GM11168 (cell line): ENCODE measurements at regions not wholly inside any gene's neighbourhood (a gene's known extent, or its start where the extent isn't known, plus 50 kb on each side); places are given as distances from the start of the nearest gene placed in this dataset.
"Not testable (repeated sequence)": the region's sequence is repeated elsewhere in the genome, so short reads cannot be mapped to it uniquely, and the experiment has no call there.

Experiments used
- in situ Hi-C: fragments of 300-500 bp; cut with MboI; formaldehyde crosslinking; loops from one replicate; pipeline ENCODE4 v1.12.0; 2022; ENCODE audit warnings: low sequenced_read_pairs; ENCODE audit not compliant: unreplicated experiment

GRCh38 chr4:49222810-49223209 is 236.7 kb downstream of the CWH43 start:
- in situ Hi-C loops, result not testable (repeated sequence)

- in situ Hi-C loops, result not testable (repeated sequence)
Measured at GRCh38 chr4:49226216-49226866, 240.3 kb downstream of the CWH43 start.

- in situ Hi-C loops, result not testable (repeated sequence)
Measured at GRCh38 chr4:49227941-49228340, 241.9 kb downstream of the CWH43 start.

- in situ Hi-C loops, result not testable (repeated sequence)
Measured at GRCh38 chr4:49229243-49229642, 243.2 kb downstream of the CWH43 start.

GRCh38 chr4:49229713-49230112 is 243.6 kb downstream of the CWH43 start:
- in situ Hi-C loops, result not testable (repeated sequence)

DNA sequence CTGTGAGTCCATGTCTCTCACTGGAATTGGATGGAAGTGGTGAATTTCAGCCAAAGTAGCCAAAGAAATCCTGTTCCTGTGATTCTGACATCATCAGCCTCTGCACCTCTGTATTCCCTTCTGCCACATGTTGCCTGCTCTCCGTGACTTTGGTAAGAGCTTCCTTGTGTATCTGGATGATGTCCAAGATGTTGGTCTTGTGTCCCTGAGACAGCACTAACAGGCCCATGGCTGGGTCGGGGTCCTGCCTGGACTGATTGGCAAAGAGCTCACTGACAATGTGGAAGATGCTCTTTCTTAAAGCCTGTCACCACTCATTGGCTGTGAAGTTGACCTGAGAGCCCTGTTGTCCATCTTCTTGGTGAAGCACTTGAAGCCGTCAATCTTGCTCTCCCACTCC is 247.3 kb downstream of the CWH43 start:
- in situ Hi-C loops, result not testable (repeated sequence)

GRCh38 chr4:49233749-49234148 is 247.7 kb downstream of the CWH43 start:
- in situ Hi-C loops, result not testable (repeated sequence)

DNA sequence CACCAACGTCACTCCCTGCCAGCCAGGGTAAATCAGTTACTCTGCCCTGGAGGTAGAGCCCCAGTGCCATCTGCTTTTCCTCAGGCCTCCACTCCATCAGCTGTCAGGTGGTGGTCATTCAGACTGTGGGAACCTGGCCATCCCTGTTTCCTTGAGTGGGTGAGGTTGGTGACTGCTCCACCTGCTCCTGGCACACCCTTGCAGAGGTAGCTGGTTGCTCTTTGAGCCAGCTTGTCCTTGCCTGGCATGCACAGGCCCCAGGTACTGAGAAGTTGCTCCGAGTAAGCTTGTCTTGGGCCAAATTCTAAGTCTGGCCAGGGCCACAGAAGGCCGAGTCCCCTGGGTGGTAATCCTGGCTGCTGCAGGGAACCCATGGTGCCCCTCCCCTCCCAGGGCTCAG is 248.3 kb downstream of the CWH43 start:
- in situ Hi-C loops, result not testable (repeated sequence)

- in situ Hi-C loops, result not testable (repeated sequence)
Measured at GRCh38 chr4:49235413-49236160, 249.5 kb downstream of the CWH43 start.

- in situ Hi-C loops, result not testable (repeated sequence)
Measured at GRCh38 chr4:49236474-49236873, 250.4 kb downstream of the CWH43 start.

- in situ Hi-C loops, result loop anchor here (5.0 kb wide), 1 partner anchor 311 kb away; no protein-coding TSS in a partner anchor
Measured at GRCh38 chr4:49241295-49241694, 255.2 kb downstream of the CWH43 start.

GRCh38 chr4:49262786-49263185 is 276.7 kb downstream of the CWH43 start:
- in situ Hi-C loops, result not testable (repeated sequence)

GRCh38 chr4:49270435-49270834 is 284.4 kb downstream of the CWH43 start:
- in situ Hi-C loops, result not testable (repeated sequence)

- in situ Hi-C loops, result not testable (repeated sequence)
Measured at GRCh38 chr4:49270912-49271311, 284.8 kb downstream of the CWH43 start.

DNA sequence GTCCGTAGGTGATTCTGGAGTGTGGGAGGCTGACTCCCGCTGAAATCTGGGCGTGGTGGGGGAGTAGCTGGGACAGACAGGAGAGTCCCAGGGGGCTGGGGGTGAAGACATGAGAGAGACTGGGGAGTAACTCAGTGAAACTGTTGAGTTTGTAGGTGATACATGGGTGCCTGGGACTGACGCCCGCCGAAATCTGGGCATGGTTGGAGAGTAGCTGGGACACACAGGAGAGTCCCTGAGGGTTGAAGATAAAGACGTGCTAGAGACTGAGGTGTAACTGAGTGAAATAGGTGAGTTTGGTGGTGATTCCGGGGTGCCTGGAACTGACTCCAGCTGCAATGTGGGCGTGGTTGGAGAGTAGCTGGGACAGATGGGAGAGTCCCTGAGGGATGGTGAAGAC is 299.8 kb downstream of the CWH43 start:
- in situ Hi-C loops, result not testable (repeated sequence)

DNA sequence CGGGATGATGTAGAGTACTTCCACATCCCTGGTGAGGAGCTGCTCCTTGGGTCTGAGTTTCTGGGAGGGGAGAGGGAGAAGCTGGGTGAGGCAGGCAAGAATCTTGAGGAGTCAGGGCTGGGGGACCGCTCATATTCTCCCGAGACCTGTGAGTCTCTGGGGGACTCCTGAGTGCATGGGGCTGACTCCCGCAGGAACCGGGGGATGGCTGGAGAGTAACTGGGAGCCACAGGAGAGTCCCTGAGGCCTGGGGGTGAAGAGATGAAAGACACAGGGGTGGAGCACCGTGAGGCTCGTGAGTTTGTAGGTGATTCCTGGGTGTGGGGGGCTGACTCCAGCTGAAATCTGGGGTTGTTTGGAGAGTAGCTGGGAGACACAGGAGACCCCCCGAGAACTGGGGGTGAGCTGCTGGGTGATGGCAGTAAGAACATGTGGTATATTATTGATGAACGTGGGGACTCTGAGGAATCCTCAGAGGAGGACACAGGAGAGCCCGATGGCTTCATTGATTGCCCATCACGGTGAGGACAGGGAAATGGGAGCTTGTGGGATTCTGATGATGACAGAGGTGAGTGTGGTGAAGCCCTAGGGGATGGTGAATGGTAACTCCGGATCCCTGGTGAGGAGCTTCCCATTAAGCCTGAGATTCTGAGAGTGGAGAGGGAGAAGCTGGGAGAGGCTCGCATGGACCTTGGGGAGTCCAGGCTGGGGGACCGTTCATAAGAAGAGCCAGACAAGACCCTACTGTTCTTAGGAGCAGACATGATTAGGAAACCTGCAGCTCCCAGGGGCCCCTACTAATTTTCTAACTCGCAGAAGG is 301.1 kb downstream of the CWH43 start:
- in situ Hi-C loops, result not testable (repeated sequence)

- in situ Hi-C loops, result not testable (repeated sequence)
Measured at GRCh38 chr4:49287893-49288292, 301.8 kb downstream of the CWH43 start.

DNA sequence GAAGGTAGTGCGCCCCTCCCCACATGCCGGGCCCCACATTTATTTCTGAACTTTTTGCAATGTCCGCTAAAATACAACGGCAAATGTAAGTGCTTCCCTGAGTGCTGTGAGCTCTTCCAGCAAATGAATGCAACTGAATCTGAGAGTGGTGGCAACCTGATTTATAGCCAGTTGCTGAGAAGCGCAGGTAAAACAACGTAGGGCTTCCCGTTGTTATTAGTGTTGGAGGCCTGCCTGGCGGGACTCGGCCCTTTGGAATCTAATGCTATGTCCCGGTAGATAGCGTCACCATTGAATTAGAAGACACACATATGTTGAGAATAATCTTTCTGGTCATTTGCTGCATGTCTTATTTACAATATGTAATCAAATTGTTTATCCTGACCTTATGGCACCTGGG is 302.7 kb downstream of the CWH43 start:
- in situ Hi-C loops, result not testable (repeated sequence)

- in situ Hi-C loops, result loop anchor here (10.0 kb wide), 1 partner anchor 200 kb away; no protein-coding TSS in a partner anchor
Measured at GRCh38 chr4:49314815-49315214, 328.7 kb downstream of the CWH43 start.

- in situ Hi-C loops, result not testable (repeated sequence)
Measured at GRCh38 chr4:49320725-49321410, 334.8 kb downstream of the CWH43 start.
